SK-N-SH (cell line): ENCODE measurements at regions not wholly inside any gene's neighbourhood (a gene's known extent, or its start where the extent isn't known, plus 50 kb on each side); places are given as distances from the start of the nearest gene placed in this dataset.

Experiments used
- CTCF ChIA-PET: fragments of 300-600, 350-600 bp; formaldehyde crosslinking; extraction: SDS; loops from one replicate; lab custom pipeline; 2021; lab: Yijun Ruan, JAX
- POLR2A ChIA-PET: fragments of 350-600 bp; sonication (Branson Sonifier 250); formaldehyde crosslinking; extraction: SDS; loops from one replicate; lab custom pipeline; 2020; ENCODE audit warnings: antibody characterized with exemption, inconsistent platforms; lab: Yijun Ruan, JAX
- DNase-seq: peaks from one replicate; pipeline ENCODE4 v3.0.0; 2012
- H2AFZ ChIP-seq: fragments of 200-600 bp; sonication (generic); 2 replicates; pipeline ENCODE4 v1.8.1; 2016; ENCODE audit warnings: antibody characterized with exemption, mild to moderate bottlenecking, low read depth
- H3F3A ChIP-seq: fragments of 200-600 bp; sonication (generic); replicated peaks from 2 replicates; pipeline ENCODE3; 2016; ENCODE audit warnings: antibody characterized with exemption, mild to moderate bottlenecking; ENCODE audit not compliant: insufficient read depth
- H3K27ac ChIP-seq, 2 experiments: fragments of 200-500 bp in 1 of 2; fragments of 200-600 bp in 1 of 2; sonication (Bioruptor generic) in 1 of 2; sonication (generic), shearing (Covaris generic) in 1 of 2; 2 replicates each; pipeline versions ENCODE4 v1.5.1 to v1.6.1; 2014 to 2016; ENCODE audit warnings: low read depth in 2 of 2, inconsistent platforms in 1 of 2, low read length in 1 of 2, mild to moderate bottlenecking in 1 of 2, mixed read lengths in 1 of 2
- H3K27me3 ChIP-seq: fragments of 200-600 bp; sonication (generic), shearing (Covaris generic); 2 replicates; pipeline ENCODE4 v1.6.1; 2016; ENCODE audit warnings: mixed run types; ENCODE audit not compliant: insufficient read depth
- H3K36me3 ChIP-seq, 2 experiments: fragments of 200-500 bp in 1 of 2; fragments of 200-600 bp in 1 of 2; sonication (Bioruptor generic) in 1 of 2; sonication (generic) in 1 of 2; replicated peaks in 1 of 2; 2 replicates each; pipeline versions ENCODE3 to v1.5.1; 2014 to 2016; ENCODE audit warnings: low read length in 1 of 2, mild to moderate bottlenecking in 1 of 2; ENCODE audit not compliant: insufficient read depth in 2 of 2, control insufficient read depth in 1 of 2
- H3K4me1 ChIP-seq, 2 experiments: fragments of 200-500 bp in 1 of 2; fragments of 200-600 bp in 1 of 2; sonication (Bioruptor generic) in 1 of 2; sonication (generic), shearing (Covaris generic) in 1 of 2; 2 replicates each; pipeline versions ENCODE4 v1.5.1 to v1.6.1; 2014 to 2016; ENCODE audit warnings: low read depth in 1 of 2, low read length in 1 of 2, mixed run types in 1 of 2; ENCODE audit not compliant: insufficient read depth in 2 of 2, control insufficient read depth in 1 of 2
- H3K4me2 ChIP-seq: fragments of 200-600 bp; sonication (generic), shearing (Covaris generic); 2 replicates; pipeline ENCODE4 v1.6.1; 2017; ENCODE audit warnings: mixed run types
- H3K4me3 ChIP-seq, 2 experiments: fragments of 200-500 bp in 1 of 2; fragments of 200-600 bp in 1 of 2; sonication (Bioruptor generic) in 1 of 2; sonication (generic), shearing (Covaris generic) in 1 of 2; 2 replicates each; pipeline versions ENCODE4 v1.5.1 to v1.8.1; 2014 to 2016; ENCODE audit warnings: low read depth in 2 of 2, inconsistent platforms in 1 of 2, low read length in 1 of 2, mild to moderate bottlenecking in 1 of 2, mixed read lengths in 1 of 2, moderate library complexity in 1 of 2
- H3K79me2 ChIP-seq: fragments of 200-600 bp; sonication (generic); 2 replicates; pipeline ENCODE4 v1.8.1; 2017; ENCODE audit warnings: mild to moderate bottlenecking; ENCODE audit not compliant: insufficient read depth
- H3K9ac ChIP-seq: fragments of 200-600 bp; sonication (generic); 2 replicates; pipeline ENCODE4 v1.6.1; 2017; ENCODE audit warnings: mixed run types
- H3K9me2 ChIP-seq: fragments of 200-600 bp; sonication (generic); 2 replicates; pipeline ENCODE4 v1.6.1; 2017; ENCODE audit warnings: mixed run types
- H3K9me3 ChIP-seq: fragments of 200-600 bp; sonication (generic); 2 replicates; pipeline ENCODE4 v1.6.1; 2017; ENCODE audit warnings: mixed run types, mild to moderate bottlenecking, moderate library complexity
- H4K20me1 ChIP-seq: fragments of 200-600 bp; sonication (generic); 2 replicates; pipeline ENCODE4 v1.6.1; 2017; ENCODE audit warnings: mild to moderate bottlenecking, mixed run types; ENCODE audit not compliant: insufficient read depth
- CHD2 ChIP-seq: fragments of 150-350 bp; IDR thresholded peaks from 2 replicates; pipeline ENCODE4 v1.6.1; 2018; ENCODE audit warnings: low read length; ENCODE audit not compliant: partially characterized antibody
- ELF1 ChIP-seq: IDR thresholded peaks from 2 replicates; pipeline ENCODE4 v1.4.0; 2012
- FOSL2 ChIP-seq: IDR thresholded peaks from 2 replicates; pipeline ENCODE4 v1.4.0; 2012; ENCODE audit warnings: low read depth, mild to moderate bottlenecking, moderate library complexity, borderline replicate concordance
- FOXM1 ChIP-seq: IDR thresholded peaks from 2 replicates; pipeline ENCODE4 v1.4.0; 2012; ENCODE audit warnings: low read depth, mild to moderate bottlenecking
- GABPA ChIP-seq: IDR thresholded peaks from 2 replicates; pipeline ENCODE4 v1.4.0; 2012; ENCODE audit warnings: low read depth, mild to moderate bottlenecking
- GATA2 ChIP-seq: sonication (generic); formaldehyde crosslinking; IDR thresholded peaks from 2 replicates; pipeline ENCODE4 v1.5.0; 2020; ENCODE audit warnings: mild to moderate bottlenecking, missing genetic modification reagents
- NFIC ChIP-seq: IDR thresholded peaks from 2 replicates; pipeline ENCODE4 v1.4.0; 2012; ENCODE audit warnings: borderline replicate concordance
- RAD21 ChIP-seq: IDR thresholded peaks from 2 replicates; pipeline ENCODE4 v1.6.1; 2012; ENCODE audit warnings: mild to moderate bottlenecking, low read length
- RFX5 ChIP-seq: IDR thresholded peaks from 2 replicates; pipeline ENCODE4 v1.6.1; 2012; ENCODE audit warnings: mild to moderate bottlenecking, improper control_type of control experiment, low read length
- RXRA ChIP-seq: IDR thresholded peaks from 2 replicates; pipeline ENCODE4 v1.4.0; 2012; ENCODE audit warnings: low read depth, mild to moderate bottlenecking, borderline replicate concordance
- SIN3A ChIP-seq: IDR thresholded peaks from 2 replicates; pipeline ENCODE4 v1.6.1; 2012; ENCODE audit warnings: low read depth, mild to moderate bottlenecking, low read length, moderate library complexity, borderline replicate concordance
- SMC3 ChIP-seq: IDR thresholded peaks from 2 replicates; pipeline ENCODE4 v1.6.1; 2012; ENCODE audit warnings: low read depth, low read length, improper control_type of control experiment
- TEAD4 ChIP-seq: IDR thresholded peaks from 2 replicates; pipeline ENCODE4 v1.4.0; 2012; ENCODE audit warnings: mild to moderate bottlenecking, borderline replicate concordance; ENCODE audit not compliant: insufficient read depth
- WGBS: methylation state at CpG from one replicate; pipeline ENCODE4 v1.1.6; 2017; ENCODE audit warnings: low lambda C conversion rate; 5-methylcytosine and 5-hydroxymethylcytosine counted together
- TF ChIP-seq, protein P1 (sequence below): IDR thresholded peaks from 2 replicates; pipeline ENCODE4; 2012
- TF ChIP-seq, protein P2 (sequence below): fragments of 150-350 bp; IDR thresholded peaks from 2 replicates; pipeline ENCODE4 v1.6.1; 2016; ENCODE audit warnings: mild to moderate bottlenecking, low read depth, low read length
- TF ChIP-seq, protein P3 (sequence below): IDR thresholded peaks from 2 replicates; pipeline ENCODE4 v1.6.1; 2012; ENCODE audit warnings: mild to moderate bottlenecking, low read depth, low read length, moderate library complexity

GRCh38 chr13:62625214-62625881 lies 1209.7 kb upstream of the PCDH20 start:
- DNase-seq: no peak
- no peak for TF ChIP-seq RAD21
- TF ChIP-seq NFIC: no peak
- TF ChIP-seq GABPA: no peak
- no peak for TF ChIP-seq TEAD4
- no peak for TF ChIP-seq FOSL2
- no peak for TF ChIP-seq CHD2
- no peak for TF ChIP-seq RXRA
- TF ChIP-seq SIN3A: no peak
- TF ChIP-seq RFX5: no peak
- TF ChIP-seq GATA2 (CRISPR knock-in tag): no peak
- TF ChIP-seq, all 33 proteins: peak for 0
- Histone ChIP-seq H3K79me2 (no peaks in the 10 kb centered on the region), H3K36me3 (no peaks in the 10 kb centered on the region), H3K4me1 (no peaks in the 10 kb centered on the region; a peak in 1 of 4 replicates), H4K20me1 (no peaks in the 10 kb centered on the region), H3K9me2 (0 out of 2 replicates have a peak, but pooled peaks cover under 1% of the 10 kb centered on the region), H3K4me3 (no peak overlapping the region), H3K4me2 (no peak overlapping the region), H3K27ac (no peak overlapping the region), H3F3A (no peaks in the 10 kb centered on the region), H3K27me3 (no peaks in the 10 kb centered on the region), H3K9ac (no peak overlapping the region), H3K9me3 (no peaks in the 10 kb centered on the region), H2AFZ (no peak overlapping the region)
- 75% methylated on average over 15 of the region's 15 CpGs for WGBS
- ChIA-PET POLR2A (no interaction called here), CTCF (no interaction called here)

DNA sequence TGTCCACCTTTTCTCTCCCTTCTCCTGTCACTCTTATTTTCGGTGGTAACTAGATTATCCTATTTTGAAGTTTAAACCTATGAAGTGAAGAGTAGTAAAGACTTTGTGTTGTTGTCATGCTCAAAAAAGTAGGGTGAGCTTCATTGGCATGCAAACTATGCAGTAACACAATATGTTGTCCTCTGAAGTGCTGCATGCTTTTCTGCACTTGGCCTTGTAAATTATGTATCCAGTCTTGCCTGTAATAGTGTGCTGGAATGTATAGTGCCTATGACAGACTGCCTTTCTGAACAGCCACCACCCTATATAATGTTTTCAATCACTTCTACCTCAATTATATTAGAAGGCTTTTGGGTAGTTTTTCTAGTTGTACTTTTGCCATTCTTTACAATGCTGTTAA lies 1198.2 kb upstream of the PCDH20 start:
- Histone ChIP-seq H3K79me2 (no peaks in the 10 kb centered on the region), H3K9me3 (no peaks in the 10 kb centered on the region), H3K4me1 (no peaks in the 10 kb centered on the region; a peak in 1 of 4 replicates), H3F3A (no peaks in the 10 kb centered on the region), H2AFZ (no peak overlapping the region), H3K4me2 (no peak overlapping the region), H3K36me3 (no peaks in the 10 kb centered on the region)
- WGBS: 51% methylated on average over 1 of the region's 1 CpG
- no peak for DNase-seq
- POLR2A ChIA-PET: no interaction called here
- TF ChIP-seq ELF1: no peak
- TF ChIP-seq RXRA: no peak
- TF ChIP-seq, protein P1, sequence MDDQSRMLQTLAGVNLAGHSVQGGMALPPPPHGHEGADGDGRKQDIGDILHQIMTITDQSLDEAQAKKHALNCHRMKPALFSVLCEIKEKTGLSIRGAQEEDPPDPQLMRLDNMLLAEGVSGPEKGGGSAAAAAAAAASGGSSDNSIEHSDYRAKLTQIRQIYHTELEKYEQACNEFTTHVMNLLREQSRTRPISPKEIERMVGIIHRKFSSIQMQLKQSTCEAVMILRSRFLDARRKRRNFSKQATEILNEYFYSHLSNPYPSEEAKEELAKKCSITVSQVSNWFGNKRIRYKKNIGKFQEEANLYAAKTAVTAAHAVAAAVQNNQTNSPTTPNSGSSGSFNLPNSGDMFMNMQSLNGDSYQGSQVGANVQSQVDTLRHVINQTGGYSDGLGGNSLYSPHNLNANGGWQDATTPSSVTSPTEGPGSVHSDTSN: no peak
- no peak for TF ChIP-seq FOXM1
- TF ChIP-seq GABPA: no peak
- TF ChIP-seq SMC3: no peak
- TF ChIP-seq, protein P2, sequence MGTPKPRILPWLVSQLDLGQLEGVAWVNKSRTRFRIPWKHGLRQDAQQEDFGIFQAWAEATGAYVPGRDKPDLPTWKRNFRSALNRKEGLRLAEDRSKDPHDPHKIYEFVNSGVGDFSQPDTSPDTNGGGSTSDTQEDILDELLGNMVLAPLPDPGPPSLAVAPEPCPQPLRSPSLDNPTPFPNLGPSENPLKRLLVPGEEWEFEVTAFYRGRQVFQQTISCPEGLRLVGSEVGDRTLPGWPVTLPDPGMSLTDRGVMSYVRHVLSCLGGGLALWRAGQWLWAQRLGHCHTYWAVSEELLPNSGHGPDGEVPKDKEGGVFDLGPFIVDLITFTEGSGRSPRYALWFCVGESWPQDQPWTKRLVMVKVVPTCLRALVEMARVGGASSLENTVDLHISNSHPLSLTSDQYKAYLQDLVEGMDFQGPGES: no peak
- TF ChIP-seq NFIC: no peak
- TF ChIP-seq CHD2: no peak
- TF ChIP-seq, protein P3, sequence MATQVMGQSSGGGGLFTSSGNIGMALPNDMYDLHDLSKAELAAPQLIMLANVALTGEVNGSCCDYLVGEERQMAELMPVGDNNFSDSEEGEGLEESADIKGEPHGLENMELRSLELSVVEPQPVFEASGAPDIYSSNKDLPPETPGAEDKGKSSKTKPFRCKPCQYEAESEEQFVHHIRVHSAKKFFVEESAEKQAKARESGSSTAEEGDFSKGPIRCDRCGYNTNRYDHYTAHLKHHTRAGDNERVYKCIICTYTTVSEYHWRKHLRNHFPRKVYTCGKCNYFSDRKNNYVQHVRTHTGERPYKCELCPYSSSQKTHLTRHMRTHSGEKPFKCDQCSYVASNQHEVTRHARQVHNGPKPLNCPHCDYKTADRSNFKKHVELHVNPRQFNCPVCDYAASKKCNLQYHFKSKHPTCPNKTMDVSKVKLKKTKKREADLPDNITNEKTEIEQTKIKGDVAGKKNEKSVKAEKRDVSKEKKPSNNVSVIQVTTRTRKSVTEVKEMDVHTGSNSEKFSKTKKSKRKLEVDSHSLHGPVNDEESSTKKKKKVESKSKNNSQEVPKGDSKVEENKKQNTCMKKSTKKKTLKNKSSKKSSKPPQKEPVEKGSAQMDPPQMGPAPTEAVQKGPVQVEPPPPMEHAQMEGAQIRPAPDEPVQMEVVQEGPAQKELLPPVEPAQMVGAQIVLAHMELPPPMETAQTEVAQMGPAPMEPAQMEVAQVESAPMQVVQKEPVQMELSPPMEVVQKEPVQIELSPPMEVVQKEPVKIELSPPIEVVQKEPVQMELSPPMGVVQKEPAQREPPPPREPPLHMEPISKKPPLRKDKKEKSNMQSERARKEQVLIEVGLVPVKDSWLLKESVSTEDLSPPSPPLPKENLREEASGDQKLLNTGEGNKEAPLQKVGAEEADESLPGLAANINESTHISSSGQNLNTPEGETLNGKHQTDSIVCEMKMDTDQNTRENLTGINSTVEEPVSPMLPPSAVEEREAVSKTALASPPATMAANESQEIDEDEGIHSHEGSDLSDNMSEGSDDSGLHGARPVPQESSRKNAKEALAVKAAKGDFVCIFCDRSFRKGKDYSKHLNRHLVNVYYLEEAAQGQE: no peak
- TF ChIP-seq, all 33 proteins: peak for 0
- Histone ChIP-seq H3K27ac (no peak overlapping the region), H3K9me2 (no peaks in the 10 kb centered on the region), H3K27me3 (no peaks in the 10 kb centered on the region), H3K9ac (no peak overlapping the region), H3K4me3 (no peak overlapping the region), H4K20me1 (no peaks in the 10 kb centered on the region)
- CTCF ChIA-PET: no interaction called here
